A172 (cell line): ENCODE measurements at regions not wholly inside any gene's neighbourhood (a gene's known extent, or its start where the extent isn't known, plus 50 kb on each side); places are given as distances from the start of the nearest gene placed in this dataset.
"Not testable (repeated sequence)": the region's sequence is repeated elsewhere in the genome, so short reads cannot be mapped to it uniquely, and the experiment has no call there.

ENCODE experiments used
- DNase-seq: peaks from one replicate; pipeline ENCODE4 v3.0.0-alpha.2; 2015; ENCODE audit warnings: low spot score

GRCh38 chr5:128798871-128799270 lies 166.4 kb upstream of the SLC27A6 start:
- no peak for DNase-seq

- no peak for DNase-seq
These were observed 165.3 kb upstream of the SLC27A6 start for GRCh38 chr5:128799945-128800344.

GRCh38 chr5:128800377-128800776 lies 164.9 kb upstream of the SLC27A6 start:
- DNase-seq, result no peak

DNA sequence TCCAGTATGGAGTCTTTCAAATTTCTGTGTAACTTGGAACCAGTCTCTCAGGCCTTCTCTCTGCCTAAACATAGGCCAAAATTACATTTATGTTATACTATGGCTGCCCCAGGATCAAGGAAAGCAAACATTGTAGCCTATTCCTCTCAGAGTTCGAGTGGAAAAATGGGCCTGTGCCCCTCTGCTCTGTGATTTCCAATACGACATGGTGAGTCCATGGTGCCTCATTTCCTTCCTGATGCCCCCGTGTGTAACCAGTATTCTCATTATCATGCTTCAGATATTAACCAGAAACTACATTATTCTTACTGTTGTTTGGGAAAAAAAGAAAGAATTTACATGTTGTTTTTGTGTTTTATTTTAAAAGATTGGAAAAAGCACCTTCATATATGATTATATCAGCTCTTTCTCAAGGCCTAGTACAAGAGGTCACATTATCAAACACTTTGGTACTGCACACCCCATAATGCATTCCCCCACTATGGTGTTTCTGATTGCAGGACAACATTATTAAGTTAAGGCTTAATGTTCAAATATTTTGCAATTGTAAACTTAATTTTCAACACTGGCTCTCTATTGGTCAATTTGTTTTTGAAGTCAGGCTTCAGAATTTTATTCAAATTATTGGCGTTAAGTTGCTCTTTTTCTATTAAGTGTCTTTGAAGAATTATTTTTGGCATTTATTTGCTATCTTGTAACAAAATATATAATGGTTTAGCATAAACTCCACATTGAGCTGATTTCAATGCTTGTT lies 151.8 kb upstream of the SLC27A6 start:
- no peak for DNase-seq

DNA sequence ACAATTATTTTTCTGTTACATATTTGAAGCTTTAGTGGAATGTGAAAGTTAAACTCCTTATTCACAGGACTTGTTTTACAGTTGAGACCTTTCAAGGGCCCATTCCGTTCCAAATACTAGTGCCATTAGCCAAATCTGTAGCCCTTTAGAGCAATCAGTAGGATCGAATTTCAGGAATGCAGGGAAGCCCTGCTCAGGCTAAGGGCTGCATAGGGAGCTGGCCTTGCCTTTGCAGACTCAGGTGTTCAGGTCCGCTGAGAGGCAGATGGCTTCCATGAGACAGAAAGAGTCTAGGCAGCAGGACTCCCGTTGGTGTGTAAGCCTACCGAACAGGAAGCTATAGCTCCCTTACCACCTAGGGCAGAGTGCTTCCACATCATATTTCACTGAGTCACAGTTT lies 150.1 kb upstream of the SLC27A6 start:
- no peak for DNase-seq

DNA sequence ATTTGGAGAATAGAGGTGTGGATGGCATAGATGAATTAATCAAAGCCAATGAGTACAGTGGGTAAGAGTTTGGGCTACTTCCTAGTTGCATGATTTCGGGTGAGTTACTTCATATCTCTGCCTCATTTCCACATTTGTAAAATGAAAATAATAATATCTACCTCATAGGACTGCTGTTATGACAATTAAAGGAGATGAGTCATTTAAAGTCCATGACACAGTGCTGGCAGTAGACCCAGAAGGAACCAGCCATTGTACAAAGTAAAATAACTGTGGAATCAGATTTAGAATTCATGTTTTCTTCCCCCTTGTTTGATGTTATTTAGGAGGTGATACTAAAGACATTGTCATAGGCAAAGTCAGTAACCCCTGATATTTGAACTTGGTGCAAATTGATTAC lies 139.5 kb upstream of the SLC27A6 start:
- DNase-seq, result peak; percentile 21

- no peak for DNase-seq
These were observed 139.0 kb upstream of the SLC27A6 start for GRCh38 chr5:128826275-128826674.

DNA sequence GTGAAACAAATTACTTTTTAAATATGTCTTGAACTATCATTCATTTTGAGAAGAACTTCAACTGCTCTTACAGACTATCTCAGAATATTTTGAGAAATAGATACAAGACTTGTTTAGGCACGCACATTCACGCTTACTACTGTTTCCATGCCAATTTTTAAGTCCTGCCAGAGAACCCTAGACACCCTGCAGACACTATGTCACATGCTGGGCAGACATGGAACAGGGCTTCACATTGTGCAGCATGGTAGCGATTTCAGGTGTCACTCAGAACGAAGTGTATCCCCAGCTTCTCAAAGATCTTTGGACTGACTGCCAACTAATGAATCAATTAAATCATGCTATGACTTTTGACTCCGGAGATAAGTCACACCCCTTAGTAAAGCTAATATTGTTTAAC lies 128.7 kb upstream of the SLC27A6 start:
- DNase-seq, result no peak

GRCh38 chr5:128838623-128839022 lies 126.7 kb upstream of the SLC27A6 start:
- DNase-seq, result no peak

DNA sequence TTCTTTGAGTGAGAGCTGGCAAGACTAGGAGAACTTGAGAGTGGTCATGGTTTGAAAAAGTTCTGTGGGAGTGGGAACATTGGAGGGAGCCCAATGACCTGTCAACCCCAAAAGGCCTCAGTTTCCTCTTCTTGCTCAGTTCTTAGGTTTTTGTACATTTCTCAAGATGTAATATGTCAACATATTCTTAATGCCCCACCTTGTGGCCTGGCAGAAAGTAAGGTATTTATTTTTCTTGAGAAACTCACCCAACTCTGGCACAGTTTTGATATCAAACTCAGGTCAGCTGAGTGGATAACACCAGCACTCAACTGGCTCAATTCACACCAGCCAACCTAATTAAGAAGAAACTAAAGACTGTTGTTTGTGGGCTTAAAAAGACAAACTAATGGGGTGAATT lies 123.0 kb upstream of the SLC27A6 start:
- DNase-seq, result no peak

- DNase-seq, result peak; percentile 35
These were observed 120.8 kb upstream of the SLC27A6 start for GRCh38 chr5:128844354-128844923.

DNA sequence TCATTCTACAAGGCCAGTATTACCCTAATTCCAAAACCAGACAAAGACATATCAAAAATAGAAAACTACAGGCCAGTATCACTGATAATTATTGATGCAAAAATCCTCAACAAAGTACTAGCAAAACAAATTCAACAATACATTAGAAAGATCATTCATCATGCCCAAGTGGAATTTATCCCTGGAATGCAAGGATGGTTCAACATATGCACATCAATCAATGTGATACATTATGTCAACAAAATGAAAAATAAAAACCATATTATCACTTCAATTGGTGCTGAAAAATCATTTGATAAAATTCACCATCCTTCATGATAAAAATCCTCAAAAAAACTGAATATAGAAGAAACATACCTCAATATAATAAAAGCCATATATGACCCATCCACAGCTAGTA lies 115.2 kb upstream of the SLC27A6 start:
- DNase-seq, result no peak

GRCh38 chr5:128854931-128855330 lies 110.4 kb upstream of the SLC27A6 start:
- DNase-seq, result no peak

GRCh38 chr5:128857076-128857677 lies 108.1 kb upstream of the SLC27A6 start:
- DNase-seq, result no peak

- no peak for DNase-seq
These were observed 106.3 kb upstream of the SLC27A6 start for GRCh38 chr5:128858995-128859394.

DNA sequence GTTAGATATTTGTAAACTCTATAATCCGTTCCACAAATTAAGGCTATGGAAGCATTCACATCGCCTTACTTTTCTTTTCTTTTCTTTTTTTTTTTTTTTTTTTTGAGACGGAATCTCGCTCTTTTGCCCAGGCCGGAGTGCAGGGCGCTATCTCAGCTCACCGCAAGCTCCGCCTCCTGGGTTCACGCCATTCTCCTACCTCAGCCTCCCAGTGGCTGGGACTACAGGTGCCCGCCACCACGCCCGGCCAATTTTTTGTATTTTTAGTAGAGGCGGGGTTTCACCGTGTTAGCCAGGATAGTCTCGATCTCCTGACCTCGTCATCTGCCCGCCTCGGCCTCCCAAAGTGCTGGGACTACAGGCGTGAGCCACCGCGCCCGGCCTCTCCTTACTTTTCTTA lies 104.1 kb upstream of the SLC27A6 start:
- not testable (repeated sequence) for DNase-seq

DNA sequence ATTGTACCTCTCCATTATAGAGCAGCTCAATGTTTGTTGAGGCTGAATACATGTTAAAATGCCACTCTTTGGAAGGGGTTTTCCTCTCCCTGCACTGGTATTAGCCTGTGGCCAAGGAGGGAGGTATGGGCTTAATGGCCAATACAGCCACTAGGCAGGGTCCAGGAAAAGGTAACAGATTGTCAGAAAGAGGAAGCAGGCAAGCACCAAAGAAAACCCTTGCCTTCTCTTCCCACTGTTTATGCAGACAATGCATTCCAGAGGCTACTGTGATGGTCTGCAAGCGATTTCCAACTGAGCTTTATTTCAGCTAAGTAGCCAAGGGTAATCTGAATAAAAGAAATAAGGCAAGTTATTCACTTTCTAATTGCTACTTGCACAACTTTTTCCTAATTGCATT lies 95.3 kb upstream of the SLC27A6 start:
- no peak for DNase-seq

DNA sequence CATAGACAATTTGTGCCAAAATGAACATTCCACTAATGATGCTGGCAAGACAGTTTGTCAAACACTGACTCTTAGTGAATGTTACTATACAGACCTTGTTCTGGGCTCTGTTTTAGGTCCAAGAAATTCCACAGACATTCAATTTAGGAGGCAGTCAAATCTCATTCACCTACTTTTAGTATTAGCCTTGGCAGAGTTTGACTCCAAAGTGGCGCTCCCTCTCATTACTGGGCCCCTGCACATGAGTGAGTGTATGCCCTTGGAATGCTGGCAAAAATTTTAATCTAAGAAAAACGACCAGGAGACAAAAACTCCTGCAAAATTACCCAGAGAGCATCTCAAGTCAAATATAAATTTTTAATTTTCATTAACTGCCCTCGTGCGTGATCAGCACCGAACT lies 94.9 kb upstream of the SLC27A6 start:
- DNase-seq, result no peak

GRCh38 chr5:128870923-128871322 lies 94.4 kb upstream of the SLC27A6 start:
- DNase-seq, result no peak

DNA sequence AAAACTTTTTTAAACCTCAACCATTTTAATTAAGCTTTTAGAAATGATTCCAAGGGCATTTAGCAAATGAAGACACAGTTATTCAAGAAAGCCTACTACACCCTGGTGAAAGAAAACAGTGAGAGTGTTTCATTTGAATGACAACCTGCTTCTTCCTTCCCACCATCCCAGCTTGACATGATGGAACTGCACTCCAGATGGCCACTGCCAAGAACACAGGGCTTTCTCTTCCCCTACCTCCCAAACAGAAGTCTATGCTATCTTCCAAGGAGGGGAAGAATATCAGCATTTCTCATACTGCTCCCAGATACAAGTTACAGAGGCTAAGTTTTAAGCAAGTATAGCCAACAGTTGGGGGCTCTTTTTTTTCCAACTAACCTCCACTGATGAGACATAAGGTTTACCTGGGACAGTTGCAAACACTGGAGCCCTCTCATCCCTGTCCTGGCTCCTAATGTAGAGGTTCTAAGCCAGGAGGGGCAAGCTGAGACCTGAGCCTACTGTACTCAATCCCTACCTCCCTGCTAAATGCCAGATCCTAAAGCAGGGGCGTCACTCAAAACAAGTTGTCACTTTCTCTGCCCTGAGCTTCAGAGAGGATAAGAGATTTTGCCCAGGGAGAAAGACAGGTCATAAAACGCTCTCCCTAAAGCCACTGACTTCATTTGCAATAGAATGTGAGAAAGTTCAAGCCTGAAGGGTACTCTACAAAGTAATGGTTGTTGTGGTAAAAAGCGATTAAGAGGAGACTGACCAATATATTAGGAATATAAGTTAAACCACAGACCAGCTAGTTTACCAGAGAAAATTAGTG lies 88.5 kb upstream of the SLC27A6 start:
- DNase-seq, result no peak

- DNase-seq, result no peak
These were observed 87.8 kb upstream of the SLC27A6 start for GRCh38 chr5:128877476-128877875.

DNA sequence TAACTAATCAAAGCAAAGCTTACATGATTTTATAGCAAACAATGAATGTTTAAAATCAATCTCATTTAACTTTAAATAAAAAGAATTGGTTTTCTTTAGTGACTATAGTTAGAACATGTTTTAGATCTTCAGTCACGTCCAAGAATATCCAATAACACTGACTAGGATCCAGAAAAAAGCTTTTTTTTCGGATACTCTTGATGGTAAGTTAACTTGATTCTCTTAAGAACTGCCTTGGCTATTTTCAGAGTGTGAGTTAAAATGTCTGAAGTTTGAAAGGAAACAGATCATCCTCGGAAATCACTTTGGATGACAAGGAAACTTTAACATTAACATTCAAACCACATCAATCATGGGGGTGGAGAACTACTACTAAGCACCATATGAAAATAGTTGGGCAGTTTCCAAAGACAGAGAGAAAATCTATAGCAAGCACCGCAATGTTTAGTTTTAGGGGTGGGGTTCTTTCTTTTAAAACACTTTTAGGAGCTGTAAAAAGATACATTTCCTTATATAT lies 83.7 kb upstream of the SLC27A6 start:
- no peak for DNase-seq
